GM23338 (cell line): ENCODE measurements at regions not wholly inside any gene's neighbourhood (a gene's known extent, or its start where the extent isn't known, plus 50 kb on each side); places are given as distances from the start of the nearest gene placed in this dataset.

Experiments used
- CREB1 ChIP-seq: fragments of 250-450 bp; sonication (Bioruptor Pico); IDR thresholded peaks from 2 replicates; pipeline ENCODE4 v1.5.0; 2020; ENCODE audit warnings: low read depth, mild to moderate bottlenecking, moderate library complexity
- CTCF ChIP-seq, 2 experiments: fragments of 200-600 bp in 1 of 2; sonication (generic) in 1 of 2; conservative IDR thresholded peaks; 2 replicates each; pipeline versions ENCODE4 v1.5.1 to v1.6.1; 2016 to 2017; ENCODE audit warnings: antibody characterized with exemption in 2 of 2, low read depth in 2 of 2, mild to moderate bottlenecking in 2 of 2, moderate library complexity in 1 of 2
- EZH2phosphoT487 ChIP-seq: fragments of 200-600 bp; sonication (generic); IDR thresholded peaks from one replicate; pipeline ENCODE4 v1.8.1; 2018; ENCODE audit warnings: antibody characterized with exemption; ENCODE audit not compliant: unreplicated experiment
- JUNB ChIP-seq: IDR thresholded peaks from one replicate; pipeline ENCODE4 v1.6.1; 2016; ENCODE audit warnings: antibody characterized with exemption; ENCODE audit not compliant: unreplicated experiment
- POLR2AphosphoS5 ChIP-seq: IDR thresholded peaks from 2 replicates; pipeline ENCODE4 v1.6.1; 2016; ENCODE audit warnings: antibody characterized with exemption, low read depth
- ZNF331 ChIP-seq: fragments of 250-450 bp; sonication (Bioruptor Pico); IDR thresholded peaks from 2 replicates; pipeline ENCODE4 v1.5.0; 2020; ENCODE audit warnings: low read depth, mild to moderate bottlenecking, moderate library complexity

GRCh38 chr18:44065206-44065605 is 615.5 kb upstream of the SETBP1 start:
- TF ChIP-seq CTCF (conservative IDR thresholded peaks at IDR 0.05; ENCODE audit: low read depth in 2 of 2) (no peak), EZH2phosphoT487 (no peak), CREB1 (no peak), POLR2AphosphoS5 (no peak), JUNB (no peak), ZNF331 (CRISPR knock-in tag) (no peak)
